Naive thymus-derived CD8-positive, alpha-beta T cell (primary cell): ENCODE measurements at regions not wholly inside any gene's neighbourhood (a gene's known extent, or its start where the extent isn't known, plus 50 kb on each side); places are given as distances from the start of the nearest gene placed in this dataset.

Source experiments
- ATAC-seq, 2 donors: fragments of 150-1000 bp; cut with Tn5 transposase in 1 of 2; sonication (Bioruptor Pico), chemical (Tn5 transposase) in 1 of 2; 1 replicate in 1 of 2; 2 replicates in 1 of 2; pipeline ENCODE4 v1.10.0; 2021; ENCODE audit warnings: mild to moderate bottlenecking in 2 of 2, moderate library complexity in 2 of 2
- POLR2A ChIA-PET: fragments of 350-600 bp; sonication (Branson Sonifier 250); formaldehyde crosslinking; loops from one replicate; lab custom pipeline; 2021; ENCODE audit warnings: antibody characterized with exemption; lab: Charles Lee
- DNase-seq, 10 donors: peaks; one replicate each; pipeline versions ENCODE4 v3.0.0 to v3.0.0-alpha.2; 2020 to 2022
- H3K27ac Mint-ChIP-seq, 10 donors: one replicate each; pipeline ENCODE4 v1.8.0; 2020 to 2022; ENCODE audit warnings: mild to moderate bottlenecking in 10 of 10, mixed read lengths in 10 of 10, moderate library complexity in 4 of 10, inconsistent platforms in 1 of 10
- H3K27me3 Mint-ChIP-seq, 5 donors: one replicate each; pipeline ENCODE4 v1.8.0; 2021 to 2022; ENCODE audit warnings: mixed read lengths in 5 of 5
- H3K36me3 Mint-ChIP-seq, 3 donors: one replicate each; pipeline ENCODE4 v1.8.0; 2020 to 2022; ENCODE audit warnings: mixed read lengths in 3 of 3, mild to moderate bottlenecking in 2 of 3, inconsistent platforms in 1 of 3
- H3K4me1 Mint-ChIP-seq, 4 donors: one replicate each; pipeline ENCODE4 v1.8.0; 2021 to 2022; ENCODE audit warnings: mixed read lengths in 4 of 4
- H3K4me3 Mint-ChIP-seq, 10 donors: one replicate each; pipeline ENCODE4 v1.8.0; 2020 to 2022; ENCODE audit warnings: mild to moderate bottlenecking in 10 of 10, mixed read lengths in 10 of 10, moderate library complexity in 6 of 10, inconsistent platforms in 1 of 10
- H3K9me3 Mint-ChIP-seq, 9 donors: one replicate each; pipeline ENCODE4 v1.8.0; 2020 to 2022; ENCODE audit warnings: mixed read lengths in 9 of 9, mild to moderate bottlenecking in 3 of 9, inconsistent platforms in 1 of 9, moderate library complexity in 1 of 9

DNA sequence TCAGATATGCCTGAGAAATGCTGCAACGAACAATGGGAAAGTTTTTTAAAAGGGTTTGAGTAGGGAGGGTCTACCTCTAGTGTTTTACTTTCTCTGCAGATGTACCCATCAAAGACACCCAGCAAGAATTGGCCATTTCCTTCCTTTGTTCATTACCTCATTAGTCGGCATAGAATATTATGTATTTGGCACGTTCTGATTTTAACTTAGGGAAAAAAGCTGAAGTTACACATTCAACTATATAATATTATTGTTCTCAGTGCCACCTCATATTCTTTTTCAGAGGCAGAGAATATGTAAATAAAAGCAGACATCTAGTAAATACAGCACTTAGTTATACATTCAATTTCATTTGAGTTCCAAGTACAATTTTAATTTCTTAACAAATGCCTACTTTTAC lies 83.7 kb upstream of the PPP2R5A start:
- Mint-ChIP-seq H3K9me3 (peaks cover 0 to 8% (median 3%) of the 10 kb centered on the region in 9 donors), H3K36me3 (no peaks in the 10 kb centered on the region), H3K4me1 (peaks cover 0 to 13% (median 3%) of the 10 kb centered on the region in 4 donors), H3K4me3 (no peak overlapping the region), H3K27me3 (no peaks in the 10 kb centered on the region), H3K27ac (no peak overlapping the region)
- no peak for ATAC-seq
- DNase-seq: no peak
- POLR2A ChIA-PET: no interaction called here

DNA sequence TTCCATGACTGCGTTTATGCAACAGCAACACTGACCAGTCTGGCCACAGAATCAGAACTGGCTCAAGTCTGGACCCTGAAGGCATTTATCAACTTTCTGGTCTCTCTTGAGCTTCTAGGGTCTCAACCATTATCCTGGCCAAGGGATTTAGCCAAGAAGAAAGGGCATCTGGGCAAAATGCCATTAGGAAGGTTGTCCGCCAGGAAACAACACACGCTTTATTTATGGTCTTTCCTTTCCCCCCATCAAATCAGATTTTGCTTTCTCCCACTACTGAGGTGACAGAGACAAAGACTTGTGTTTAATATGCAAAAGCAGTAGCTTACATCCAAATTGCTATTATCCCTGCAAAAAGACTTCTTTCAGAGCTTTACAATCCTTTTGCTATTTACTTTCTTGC lies 81.6 kb upstream of the PPP2R5A start:
- Mint-ChIP-seq H3K4me1 (peaks cover 0 to 13% (median 3%) of the 10 kb centered on the region in 4 donors), H3K27ac (no peak overlapping the region), H3K9me3 (peaks cover 0 to 8% (median 3%) of the 10 kb centered on the region in 9 donors), H3K4me3 (no peak overlapping the region), H3K27me3 (no peaks in the 10 kb centered on the region), H3K36me3 (no peaks in the 10 kb centered on the region)
- POLR2A ChIA-PET: no interaction called here
- DNase-seq (no peak), ATAC-seq (no peak)

DNA sequence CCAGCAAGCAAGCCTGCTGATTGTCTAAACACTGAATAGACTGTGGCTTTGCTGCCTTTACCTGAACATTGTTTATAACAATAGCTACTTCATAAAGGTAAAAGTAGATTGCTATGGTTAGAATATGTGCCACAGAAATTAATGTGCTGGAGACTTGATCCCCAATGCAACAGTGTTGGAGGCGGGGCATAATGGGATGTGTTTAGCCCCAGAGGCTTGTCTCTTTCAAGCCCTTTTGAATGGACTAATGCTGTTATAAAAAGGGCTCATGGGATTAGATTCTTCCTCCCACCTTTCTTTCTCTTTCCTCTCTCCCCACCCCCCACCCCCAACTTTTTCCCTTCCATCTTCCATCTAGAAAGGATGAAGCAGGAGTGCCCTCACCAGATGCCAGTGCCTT lies 80.2 kb upstream of the PPP2R5A start:
- H3K9me3 Mint-ChIP-seq: peaks cover 0 to 8% (median 3%) of the 10 kb centered on the region in 9 donors
- ATAC-seq: no peak
- H3K4me3 Mint-ChIP-seq: no peak overlapping the region
- no peak overlapping the region for H3K27ac Mint-ChIP-seq
- H3K27me3 Mint-ChIP-seq: no peaks in the 10 kb centered on the region
- H3K36me3 Mint-ChIP-seq: no peaks in the 10 kb centered on the region
- peaks cover 0 to 13% (median 3%) of the 10 kb centered on the region in 4 donors for H3K4me1 Mint-ChIP-seq
- POLR2A ChIA-PET: interaction anchor here (0.5 kb wide), 1 partner anchor 121 kb away, joined by 5 read pairs; no protein-coding TSS in a partner anchor
- no peak for DNase-seq

DNA sequence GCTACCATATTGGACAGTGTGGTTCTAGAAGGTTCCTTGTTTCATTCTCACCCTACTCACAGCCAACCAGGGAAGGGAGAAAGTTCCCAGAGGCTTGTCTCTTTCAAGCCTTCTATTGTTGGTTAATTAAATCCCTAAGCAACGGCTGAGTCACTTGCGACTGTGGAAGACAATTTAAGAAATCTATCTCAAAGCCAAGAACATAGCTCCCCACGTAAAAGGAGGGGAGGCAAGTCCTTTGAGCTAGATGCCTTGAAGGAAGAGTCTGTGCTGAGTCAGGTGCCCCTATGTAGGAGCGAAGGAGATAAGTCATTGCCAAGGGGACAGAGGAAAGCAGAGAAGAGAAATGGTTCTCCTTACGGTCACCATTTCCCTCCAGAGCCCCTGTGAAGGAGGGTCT lies 79.4 kb upstream of the PPP2R5A start:
- POLR2A ChIA-PET: no interaction called here
- no peaks in the 10 kb centered on the region for H3K36me3 Mint-ChIP-seq
- H3K4me1 Mint-ChIP-seq: peaks cover 0 to 12% (median 3%) of the 10 kb centered on the region in 4 donors
- DNase-seq (no peak), ATAC-seq (no peak)
- H3K4me3 Mint-ChIP-seq: no peak overlapping the region
- H3K9me3 Mint-ChIP-seq: peaks cover 0 to 4% (median 1%) of the 10 kb centered on the region in 9 donors
- no peak overlapping the region for H3K27ac Mint-ChIP-seq
- H3K27me3 Mint-ChIP-seq: no peaks in the 10 kb centered on the region

DNA sequence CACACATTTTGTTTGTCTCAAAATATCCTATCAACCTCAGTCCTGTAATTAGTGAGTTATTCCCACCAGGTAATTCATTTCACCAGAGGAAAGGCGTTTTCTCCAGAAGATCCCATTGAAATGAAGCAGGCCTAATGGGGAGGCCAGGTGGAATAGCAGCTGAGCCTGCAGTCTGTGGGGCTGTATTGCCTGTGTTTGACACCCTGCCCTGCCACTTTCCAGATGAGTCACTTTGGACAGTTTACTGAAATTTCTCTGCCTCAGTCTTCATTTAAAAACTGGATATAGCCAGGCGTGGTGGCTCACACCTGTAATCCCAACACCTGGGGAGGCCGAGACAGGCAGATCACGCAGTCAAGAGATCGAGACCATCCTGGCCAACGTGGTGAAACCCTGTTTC lies 78.1 kb upstream of the PPP2R5A start:
- no peaks in the 10 kb centered on the region for H3K27me3 Mint-ChIP-seq
- no peak for DNase-seq
- no peaks in the 10 kb centered on the region for H3K9me3 Mint-ChIP-seq
- no peaks in the 10 kb centered on the region for H3K36me3 Mint-ChIP-seq
- H3K4me3 Mint-ChIP-seq: no peak overlapping the region
- POLR2A ChIA-PET: no interaction called here
- no peak for ATAC-seq
- no peak overlapping the region for H3K27ac Mint-ChIP-seq
- no peaks in the 10 kb centered on the region for H3K4me1 Mint-ChIP-seq

DNA sequence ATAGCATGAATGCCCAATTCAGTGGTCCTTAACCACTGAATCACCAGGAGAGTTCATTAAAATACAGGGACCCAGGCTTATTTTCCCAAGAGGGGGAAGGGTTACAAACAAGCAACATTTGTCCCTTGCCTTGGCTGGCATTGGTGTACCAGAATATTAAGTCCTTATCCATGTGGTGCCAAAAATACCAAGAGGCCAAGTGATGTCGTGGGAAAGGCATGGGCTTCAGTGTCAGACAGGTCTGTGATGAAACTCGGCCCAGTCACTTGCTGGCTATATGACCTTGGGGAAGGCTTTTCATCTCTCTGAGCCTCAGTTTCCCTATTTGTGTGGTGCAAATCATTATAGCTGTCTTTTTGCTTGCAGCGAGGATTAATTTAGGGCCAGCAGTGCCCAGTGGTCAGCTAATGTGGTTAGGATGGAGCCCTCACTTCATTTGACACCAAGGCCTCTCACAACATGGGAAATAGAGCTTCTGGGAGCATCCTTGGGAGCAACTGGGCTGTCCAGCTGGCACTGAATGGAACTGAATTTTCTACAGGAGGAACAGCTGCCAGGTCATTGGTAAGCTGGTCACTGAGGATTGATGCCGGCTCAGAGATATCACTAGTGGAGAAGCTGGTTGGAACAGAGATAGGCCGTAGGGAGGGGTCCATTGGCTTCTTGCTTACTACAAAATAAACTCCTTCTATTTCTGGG lies 77.2 kb upstream of the PPP2R5A start:
- Mint-ChIP-seq H3K27ac (peak overlapping the region in 1 of 10 donors; percentile 27), H3K4me1 (no peaks in the 10 kb centered on the region), H3K36me3 (no peaks in the 10 kb centered on the region), H3K4me3 (no peak overlapping the region), H3K9me3 (no peaks in the 10 kb centered on the region), H3K27me3 (no peaks in the 10 kb centered on the region)
- POLR2A ChIA-PET: no interaction called here
- ATAC-seq (no peak), DNase-seq (no peak)

DNA sequence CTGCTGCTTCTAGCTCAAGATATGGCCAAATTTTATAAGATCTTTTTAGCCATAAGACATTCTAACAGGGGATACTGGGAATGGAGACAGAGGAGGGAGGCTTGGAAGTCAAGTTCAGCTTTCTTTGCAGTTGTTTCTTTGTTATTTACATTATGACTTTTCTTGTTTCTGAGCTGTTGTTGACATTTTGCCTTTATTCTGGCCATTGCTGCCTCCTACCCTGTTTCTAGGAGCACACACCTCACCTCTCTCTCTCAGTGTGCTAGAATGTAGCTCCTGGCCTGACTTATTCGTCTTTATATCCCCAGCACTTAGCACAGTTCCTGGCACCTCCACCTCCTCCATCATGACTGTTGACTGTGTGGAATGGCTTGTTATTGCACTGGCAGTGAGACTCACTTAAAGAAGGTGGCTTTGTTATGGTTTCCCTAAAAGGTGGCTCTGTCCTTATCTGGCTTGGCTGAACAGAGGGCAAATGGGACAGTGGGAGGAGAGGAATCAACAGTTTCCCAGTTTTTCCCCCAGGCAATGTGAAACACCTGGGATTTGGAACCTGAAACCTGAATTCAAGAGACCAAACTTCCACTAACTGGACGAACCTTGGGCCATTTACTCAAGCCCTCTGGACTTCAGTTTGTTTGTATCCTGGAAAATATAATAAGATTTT lies 76.1 kb upstream of the PPP2R5A start:
- Mint-ChIP-seq H3K9me3 (no peaks in the 10 kb centered on the region), H3K4me3 (no peak overlapping the region), H3K4me1 (no peaks in the 10 kb centered on the region), H3K36me3 (no peaks in the 10 kb centered on the region), H3K27me3 (peaks cover 0 to under 1% (median 0%) of the 10 kb centered on the region in 5 donors), H3K27ac (no peak overlapping the region)
- POLR2A ChIA-PET: no interaction called here
- no peak for ATAC-seq
- no peak for DNase-seq

DNA sequence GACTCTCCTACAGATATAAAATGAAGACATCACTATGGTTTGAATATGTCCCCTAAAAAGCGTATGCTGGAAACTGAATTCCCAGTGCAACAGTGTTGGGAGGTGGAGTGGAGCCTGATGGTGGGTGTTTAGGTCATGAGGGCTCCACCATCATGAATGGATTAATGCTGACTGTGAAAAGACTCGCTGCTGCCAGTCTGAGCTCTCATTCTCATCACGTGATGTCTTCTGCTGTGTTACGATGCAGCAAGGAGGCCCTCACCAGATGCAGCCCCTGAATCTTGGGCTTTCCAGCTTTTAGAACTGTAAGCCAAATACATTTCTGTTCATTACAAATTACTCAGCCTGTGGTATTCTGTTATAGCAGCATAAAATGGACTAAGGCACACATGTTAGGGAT lies 73.8 kb upstream of the PPP2R5A start:
- no peaks in the 10 kb centered on the region for H3K9me3 Mint-ChIP-seq
- no peak for DNase-seq
- POLR2A ChIA-PET: no interaction called here
- no peaks in the 10 kb centered on the region for H3K4me1 Mint-ChIP-seq
- ATAC-seq: no peak
- peaks cover 0 to 3% (median 0%) of the 10 kb centered on the region in 5 donors for H3K27me3 Mint-ChIP-seq
- no peak overlapping the region for H3K4me3 Mint-ChIP-seq
- no peaks in the 10 kb centered on the region for H3K36me3 Mint-ChIP-seq
- H3K27ac Mint-ChIP-seq: peak overlapping the region in 1 of 10 donors; percentile 33

DNA sequence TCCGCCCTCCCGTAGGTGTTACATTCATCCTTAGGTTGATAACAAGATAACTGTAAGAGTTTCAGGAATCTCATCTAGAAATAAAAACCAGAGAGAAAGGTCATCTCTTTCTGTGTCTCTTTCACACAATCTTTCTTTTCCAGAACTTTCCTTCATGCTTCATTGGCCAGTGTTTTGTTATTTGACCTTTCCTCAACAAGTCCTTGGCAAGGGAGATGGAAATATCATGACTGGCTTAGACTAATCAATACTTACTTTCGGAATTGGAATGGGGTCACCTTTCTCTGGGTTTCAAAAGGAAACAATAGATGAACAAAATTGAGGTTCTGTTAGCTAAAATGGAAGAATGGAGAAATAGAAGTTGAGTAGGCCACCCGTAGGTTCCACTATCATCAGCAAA lies 72.9 kb upstream of the PPP2R5A start:
- DNase-seq: no peak
- Mint-ChIP-seq H3K36me3 (no peaks in the 10 kb centered on the region), H3K4me3 (no peak overlapping the region), H3K9me3 (no peaks in the 10 kb centered on the region), H3K27me3 (peaks cover 0 to 3% (median 0%) of the 10 kb centered on the region in 5 donors), H3K27ac (no peak overlapping the region), H3K4me1 (no peaks in the 10 kb centered on the region)
- ATAC-seq: no peak
- POLR2A ChIA-PET: no interaction called here

DNA sequence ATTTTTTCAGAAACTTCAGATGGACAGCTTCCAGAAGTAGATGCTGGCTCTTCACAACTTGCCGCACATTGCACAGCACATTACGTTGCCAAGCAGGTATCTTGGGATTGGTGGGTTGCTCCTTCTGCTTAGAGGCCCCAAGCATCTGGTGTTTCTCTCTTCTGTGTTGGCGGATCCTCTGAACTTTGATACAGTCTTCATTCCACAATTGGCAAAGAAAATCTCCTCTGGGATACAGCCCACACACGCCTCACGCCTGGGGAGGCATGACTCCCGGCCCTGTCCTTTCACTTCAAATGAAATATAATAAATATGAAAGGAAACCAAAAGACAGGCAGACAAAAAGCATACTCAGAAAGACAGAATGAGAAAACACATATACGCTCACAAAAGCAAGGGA lies 72.3 kb upstream of the PPP2R5A start:
- H3K27me3 Mint-ChIP-seq: peaks cover 0 to 3% (median 0%) of the 10 kb centered on the region in 5 donors
- no peaks in the 10 kb centered on the region for H3K36me3 Mint-ChIP-seq
- no peak overlapping the region for H3K27ac Mint-ChIP-seq
- H3K4me3 Mint-ChIP-seq: no peak overlapping the region
- H3K9me3 Mint-ChIP-seq: no peaks in the 10 kb centered on the region
- H3K4me1 Mint-ChIP-seq: no peaks in the 10 kb centered on the region
- DNase-seq: no peak
- POLR2A ChIA-PET: no interaction called here
- ATAC-seq: no peak

DNA sequence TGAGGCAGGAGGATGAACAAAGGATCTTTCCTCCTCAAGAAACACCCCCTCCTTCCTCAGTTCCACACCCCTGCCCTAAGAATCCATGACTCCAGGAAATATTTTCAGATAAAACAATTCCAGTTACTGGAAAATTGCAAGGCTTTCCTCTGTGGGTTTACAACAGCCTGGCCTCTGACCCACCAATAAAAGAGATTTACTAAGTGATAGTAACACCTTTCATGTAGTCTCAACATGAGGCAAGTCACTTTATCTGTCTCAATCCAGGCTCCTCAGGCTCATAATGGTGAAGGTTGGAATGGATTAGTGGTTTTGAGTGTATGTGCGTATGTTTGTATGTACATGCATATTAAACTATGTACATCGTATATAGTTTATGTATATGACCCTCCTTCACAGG lies 71.4 kb upstream of the PPP2R5A start:
- POLR2A ChIA-PET: no interaction called here
- Mint-ChIP-seq H3K27me3 (peaks cover 0 to 3% (median 0%) of the 10 kb centered on the region in 5 donors), H3K9me3 (no peaks in the 10 kb centered on the region), H3K27ac (no peak overlapping the region), H3K36me3 (no peaks in the 10 kb centered on the region), H3K4me3 (no peak overlapping the region), H3K4me1 (peaks cover 0 to 4% (median 1%) of the 10 kb centered on the region in 4 donors)
- ATAC-seq (no peak), DNase-seq (no peak)

DNA sequence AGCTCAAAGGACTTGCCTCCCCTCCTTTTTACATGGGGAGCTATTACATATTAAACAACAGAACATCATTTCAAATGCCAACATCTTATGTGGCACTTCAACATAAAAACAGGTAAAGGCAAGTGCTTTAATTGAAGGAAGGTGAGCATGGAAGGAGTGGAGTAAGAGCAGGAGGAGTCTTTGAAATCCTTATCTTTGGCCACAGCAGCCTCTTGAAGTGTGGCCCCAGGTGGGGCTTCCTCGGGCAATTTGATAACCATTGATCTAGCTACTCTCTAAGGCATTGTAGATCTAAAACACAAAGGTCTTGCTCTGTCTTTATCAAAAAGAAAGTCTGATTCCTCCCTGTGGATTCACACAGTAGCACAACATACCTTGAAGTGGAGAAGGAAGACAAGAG lies 70.9 kb upstream of the PPP2R5A start:
- DNase-seq (no peak), ATAC-seq (no peak)
- Mint-ChIP-seq H3K9me3 (no peaks in the 10 kb centered on the region), H3K4me1 (peaks cover 0 to 8% (median 1%) of the 10 kb centered on the region in 4 donors), H3K36me3 (no peaks in the 10 kb centered on the region), H3K27me3 (peaks cover 0 to 3% (median 0%) of the 10 kb centered on the region in 5 donors), H3K4me3 (no peak overlapping the region), H3K27ac (no peak overlapping the region)
- POLR2A ChIA-PET: no interaction called here

DNA sequence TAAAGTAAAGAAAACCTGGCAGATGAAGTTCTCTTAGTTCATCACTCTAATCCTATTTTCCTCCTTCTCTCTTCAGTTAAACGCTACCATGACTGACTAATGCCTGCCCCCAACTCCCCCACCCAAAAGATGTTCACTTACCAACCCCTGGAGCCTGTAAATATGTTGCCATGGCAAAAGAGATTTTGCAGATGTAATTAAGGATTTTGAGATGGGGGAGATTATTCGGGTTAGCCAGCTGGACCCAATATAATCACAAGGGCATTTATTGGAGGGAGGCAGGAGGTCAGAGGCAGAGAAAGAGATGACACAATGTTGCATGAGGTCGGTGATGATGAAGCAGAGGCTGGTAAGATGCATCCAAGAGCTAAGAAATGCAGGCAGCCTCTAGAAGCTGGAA lies 69.3 kb upstream of the PPP2R5A start:
- Mint-ChIP-seq H3K27ac (no peak overlapping the region), H3K36me3 (no peaks in the 10 kb centered on the region), H3K27me3 (peaks cover 0 to 3% (median 0%) of the 10 kb centered on the region in 5 donors), H3K9me3 (no peaks in the 10 kb centered on the region), H3K4me1 (peaks cover 0 to 8% (median 1%) of the 10 kb centered on the region in 4 donors), H3K4me3 (no peak overlapping the region)
- DNase-seq: no peak
- POLR2A ChIA-PET: no interaction called here
- no peak for ATAC-seq
